ENCODE measurements at regions not wholly inside any gene's neighbourhood (a gene's known extent, or its start where the extent isn't known, plus 50 kb on each side); places are given as distances from the start of the nearest gene placed in this dataset.
"Not testable (repeated sequence)": the region's sequence is repeated elsewhere in the genome, so short reads cannot be mapped to it uniquely, and the experiment has no call there.

DNA sequence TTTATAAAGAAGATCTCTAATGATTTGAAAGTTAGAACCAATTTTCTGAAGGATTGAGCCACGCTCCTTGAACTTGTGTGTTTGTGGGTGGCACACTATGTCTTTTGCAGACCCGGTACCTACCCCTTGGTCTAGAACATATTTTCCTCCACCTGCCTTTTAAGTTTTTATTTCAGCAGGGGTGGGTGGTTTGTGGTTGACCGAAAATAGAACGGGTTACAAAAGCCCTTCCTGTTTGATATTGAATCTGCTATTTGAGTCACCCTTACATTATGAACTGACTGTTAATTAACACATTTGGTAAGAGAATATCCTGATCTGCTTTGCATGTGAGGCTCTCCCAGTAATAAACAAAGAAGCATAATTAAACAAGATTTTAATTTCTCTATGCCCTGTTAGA, 697.5 kb downstream of the GOLGA6L6 start:
- DNase-seq (ENCODE audit: low spot score), result not testable (repeated sequence)
